Amniotic stem cell (primary cell): ENCODE measurements at regions not wholly inside any gene's neighbourhood (a gene's known extent, or its start where the extent isn't known, plus 50 kb on each side); places are given as distances from the start of the nearest gene placed in this dataset.
"Not testable (repeated sequence)": the region's sequence is repeated elsewhere in the genome, so short reads cannot be mapped to it uniquely, and the experiment has no call there.

Source experiments
- DNase-seq: peaks from one replicate; lab custom pipeline; 2025; lab: John Stamatoyannopoulos, UW

DNA sequence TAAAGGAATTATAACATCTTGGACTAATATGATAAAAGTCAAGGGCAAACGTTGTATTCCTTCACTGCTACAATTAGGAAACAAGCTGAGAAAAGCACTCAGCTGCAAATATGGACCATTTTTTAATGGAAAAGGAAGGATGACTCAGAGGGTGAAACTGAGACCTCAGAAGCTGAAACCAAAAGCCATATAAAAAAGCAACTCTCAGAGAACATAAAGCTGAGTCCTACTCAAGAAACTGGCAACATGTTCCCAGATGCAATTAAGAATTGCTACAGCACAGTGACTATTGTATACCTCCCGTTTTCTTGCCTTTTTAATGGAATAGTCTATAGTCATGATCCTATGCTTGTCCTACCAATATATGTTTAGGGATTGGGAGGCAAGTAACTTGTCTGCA, 1106.4 kb upstream of the INTU start:
- no peak for DNase-seq

DNA sequence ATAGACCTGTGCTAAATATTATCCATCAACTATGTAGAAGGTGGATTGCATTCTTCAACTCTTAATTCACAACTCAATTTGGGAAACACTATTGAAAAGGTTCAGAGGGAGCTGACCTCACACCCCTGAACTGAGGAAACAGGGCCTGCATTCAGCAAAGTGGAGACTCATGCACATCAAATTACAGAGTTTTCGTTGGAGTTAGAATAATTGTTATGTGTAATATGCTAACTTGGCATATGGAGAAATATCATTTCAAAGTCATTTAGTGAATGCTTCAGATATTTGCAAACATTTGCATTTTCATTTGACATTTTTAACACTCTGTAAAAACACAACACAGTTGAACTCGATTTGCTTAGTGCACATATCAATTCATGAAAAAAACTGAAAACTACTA, 1102.8 kb upstream of the INTU start:
- no peak for DNase-seq

DNA sequence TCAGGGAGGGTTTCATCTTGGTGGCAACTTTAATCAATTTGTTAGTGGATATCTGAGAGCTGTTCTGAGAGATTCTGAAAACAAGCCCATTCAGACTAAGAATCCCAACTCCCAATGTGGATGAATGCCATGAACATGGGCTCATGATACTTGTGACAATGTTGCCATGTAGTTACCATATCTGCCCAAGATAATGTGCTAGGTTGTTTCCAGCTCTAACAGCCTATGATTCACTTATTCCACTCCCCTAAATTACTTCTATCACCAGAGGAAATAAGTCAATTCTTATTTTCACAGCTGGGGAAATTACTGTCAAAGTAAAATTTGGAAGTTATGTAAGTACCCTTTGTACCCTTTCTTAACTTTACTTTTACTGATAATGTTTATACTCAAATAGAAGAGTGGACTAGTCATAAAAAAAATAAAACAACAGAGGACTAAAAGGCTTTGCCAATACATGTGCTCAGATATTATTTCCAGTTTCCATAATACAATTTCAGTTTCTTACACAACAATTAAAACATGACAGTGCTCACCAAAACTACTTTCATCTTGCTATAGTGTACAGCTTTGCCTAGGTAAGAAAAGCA, 1101.7 kb upstream of the INTU start:
- no peak for DNase-seq

DNA sequence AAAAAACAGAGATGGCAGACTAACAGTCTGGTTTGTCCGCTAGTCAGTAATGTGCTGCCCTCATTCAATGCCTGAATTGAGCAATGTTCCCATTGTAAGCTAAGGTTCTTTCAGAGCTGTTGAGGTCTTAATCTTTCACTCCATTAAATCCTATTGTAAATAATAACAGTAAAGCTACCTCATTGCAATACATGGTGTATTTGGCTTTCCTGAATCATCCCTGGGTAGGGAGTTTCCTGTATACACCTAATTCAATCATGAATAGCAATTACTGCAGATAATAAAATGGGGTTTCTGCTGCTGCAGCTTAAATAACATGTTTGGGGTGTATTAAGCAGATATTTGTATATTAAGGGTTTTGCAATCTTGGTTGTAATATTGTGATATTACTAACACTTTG, 1100.2 kb upstream of the INTU start:
- no peak for DNase-seq

DNA sequence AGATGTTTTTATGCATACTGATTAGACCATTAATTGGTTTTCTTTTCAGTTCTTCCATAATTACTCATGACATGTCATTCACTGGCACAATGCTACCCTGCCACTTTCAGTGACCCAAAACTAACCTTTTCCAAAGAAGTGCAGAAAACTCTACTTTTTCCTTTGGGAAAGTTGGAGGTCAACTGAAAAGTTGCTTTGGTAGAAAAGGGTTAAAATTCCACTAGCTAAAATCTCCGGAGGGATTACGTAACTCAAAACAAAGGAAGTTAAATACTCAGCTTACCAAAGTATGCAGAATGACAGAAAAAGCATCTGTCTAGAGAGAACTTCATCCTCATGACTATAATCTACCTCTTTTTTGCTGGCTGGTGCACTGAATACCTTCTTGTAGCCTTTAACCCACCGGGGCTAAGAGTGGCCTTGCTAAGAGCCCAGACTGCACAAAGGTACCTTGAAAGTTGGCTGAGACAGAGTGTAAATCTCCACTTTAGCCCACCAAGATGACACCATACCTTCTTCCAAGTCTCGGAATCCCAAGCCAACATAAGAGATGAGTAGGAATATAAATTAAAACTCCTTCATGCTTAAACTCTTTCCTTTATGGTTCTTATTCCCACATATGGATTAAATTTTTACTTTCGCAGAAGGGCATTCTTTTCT, 1099.5 kb upstream of the INTU start:
- no peak for DNase-seq

DNA sequence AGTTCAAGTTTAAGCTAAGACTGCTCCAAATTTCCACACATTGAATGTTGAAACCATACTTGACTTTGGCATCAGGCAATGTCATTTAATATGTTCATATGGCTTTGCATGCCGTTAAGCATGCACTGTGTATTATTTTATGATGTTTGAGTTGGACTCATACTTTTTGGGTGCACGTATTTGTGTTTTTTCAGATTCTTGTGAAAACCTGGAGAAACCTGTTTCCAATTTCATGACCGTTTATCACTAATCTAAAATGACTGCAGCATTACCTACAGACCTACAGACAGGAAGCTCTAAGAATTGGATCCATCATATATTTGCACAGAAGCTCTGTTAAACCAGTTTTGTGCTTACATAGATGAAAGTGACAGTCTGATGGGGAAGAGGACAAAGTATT, 1093.0 kb upstream of the INTU start:
- no peak for DNase-seq

DNA sequence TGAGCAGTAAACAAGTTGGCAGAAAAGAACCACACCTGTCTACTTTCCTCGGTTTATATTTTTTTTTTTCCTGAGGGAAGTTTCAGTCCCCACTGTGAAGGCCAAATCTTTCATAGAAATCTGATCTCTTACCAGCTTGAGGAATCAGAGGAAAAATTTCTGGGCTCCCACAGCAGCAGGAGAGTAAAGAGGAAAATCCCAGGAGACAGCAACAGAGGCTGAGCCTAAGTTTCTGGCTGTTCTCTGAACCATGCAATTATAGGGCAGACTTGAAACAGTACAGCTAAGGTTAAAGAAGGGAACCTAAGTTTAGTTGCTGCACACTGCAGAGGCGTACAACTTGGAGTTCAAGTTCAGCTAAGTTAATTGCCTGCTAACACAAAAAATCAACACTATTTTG, 1090.9 kb upstream of the INTU start:
- no peak for DNase-seq

DNA sequence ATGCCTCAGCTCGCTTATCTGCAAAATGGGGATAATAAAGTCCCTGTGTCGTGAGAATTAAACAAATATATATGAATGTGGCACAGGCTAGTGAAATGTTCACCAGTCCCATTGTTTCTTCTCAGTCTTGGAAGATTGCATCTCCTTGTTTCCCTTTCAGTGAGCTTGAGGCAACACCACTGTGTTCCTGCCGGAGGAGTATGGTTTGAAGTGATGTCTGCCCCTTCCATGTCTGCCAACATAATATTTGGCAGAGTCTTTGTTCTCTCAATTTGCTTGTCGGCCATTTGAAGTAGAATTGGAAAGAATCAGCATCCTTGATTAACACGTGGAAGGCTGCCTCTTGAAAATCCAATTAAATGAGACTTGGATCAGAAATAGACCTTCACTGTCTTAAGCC, 1088.5 kb upstream of the INTU start:
- DNase-seq, result no peak

DNA sequence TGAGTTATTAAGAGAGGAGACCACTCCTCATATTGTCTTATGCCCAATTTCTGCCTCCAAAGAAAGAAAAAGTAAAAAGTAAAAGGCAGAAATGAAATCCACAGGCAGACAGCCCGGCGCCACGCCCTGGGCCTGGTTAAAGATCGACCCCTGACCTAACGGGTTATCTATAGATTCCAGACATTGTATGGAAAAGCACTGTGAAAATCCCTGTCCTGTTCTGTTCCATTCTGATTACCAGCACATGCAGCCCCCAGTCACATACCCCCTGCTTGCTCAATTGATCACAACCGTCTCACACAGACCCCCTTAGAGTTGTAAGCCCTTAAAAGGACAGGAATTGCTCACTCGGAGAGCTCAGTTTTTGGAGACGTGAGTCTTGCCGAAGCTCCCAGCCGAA, 1086.6 kb upstream of the INTU start:
- not testable (repeated sequence) for DNase-seq

DNA sequence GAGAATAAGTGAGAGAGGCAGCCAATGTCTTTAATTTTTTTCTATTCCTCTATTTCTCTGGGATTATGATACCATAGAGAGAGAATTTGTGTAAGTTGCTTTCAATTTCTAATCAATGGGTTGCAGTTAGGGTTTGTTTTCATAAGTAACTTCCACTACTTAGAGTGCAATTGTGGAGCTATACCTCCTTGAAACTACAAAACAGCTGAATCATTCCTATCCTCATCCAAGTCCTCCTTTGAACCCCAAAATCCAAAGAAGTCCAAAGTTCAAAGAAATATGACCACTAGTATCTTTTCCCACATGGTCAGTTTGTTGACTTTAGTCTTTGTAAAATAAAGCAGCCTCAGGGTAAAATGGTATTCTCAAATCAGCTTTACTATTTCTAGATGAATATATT, 1085.4 kb upstream of the INTU start:
- DNase-seq, result no peak

DNA sequence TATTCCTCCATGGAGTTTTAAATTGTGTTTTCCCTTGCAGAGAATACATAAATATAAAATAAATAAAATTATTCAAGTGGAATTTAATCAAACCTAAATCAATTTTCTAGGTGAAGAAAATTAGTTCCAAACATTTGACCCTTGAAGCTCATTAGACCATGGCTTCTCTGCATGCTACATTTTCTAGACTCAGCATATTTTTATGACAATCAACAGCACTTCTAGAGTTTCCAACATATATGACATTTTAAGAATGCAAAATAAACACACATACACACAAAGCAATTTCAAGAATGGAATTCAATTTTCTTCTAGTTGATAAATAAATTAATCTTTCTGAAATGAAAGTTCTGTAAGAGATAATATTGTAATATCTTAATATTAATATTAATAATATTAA, 1083.9 kb upstream of the INTU start:
- DNase-seq, result no peak

DNA sequence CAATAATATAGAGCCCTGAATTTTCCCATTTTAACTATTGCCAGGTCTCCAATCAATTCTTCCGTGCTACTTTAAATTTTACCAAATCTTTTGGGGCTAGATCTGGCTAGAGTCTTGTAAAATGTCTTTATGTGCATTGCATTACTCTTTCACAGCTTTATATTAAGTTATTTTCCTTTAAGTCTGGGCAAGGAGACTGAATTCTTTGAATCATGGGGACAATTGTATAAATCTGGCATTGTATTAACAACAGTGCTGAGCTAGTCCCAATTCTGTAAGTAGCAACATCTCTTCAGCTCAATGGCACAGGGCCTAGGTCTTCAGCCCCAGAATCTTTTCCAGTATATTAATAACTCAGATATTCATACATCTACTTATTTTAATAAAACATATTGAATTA, 1080.4 kb upstream of the INTU start:
- no peak for DNase-seq

DNA sequence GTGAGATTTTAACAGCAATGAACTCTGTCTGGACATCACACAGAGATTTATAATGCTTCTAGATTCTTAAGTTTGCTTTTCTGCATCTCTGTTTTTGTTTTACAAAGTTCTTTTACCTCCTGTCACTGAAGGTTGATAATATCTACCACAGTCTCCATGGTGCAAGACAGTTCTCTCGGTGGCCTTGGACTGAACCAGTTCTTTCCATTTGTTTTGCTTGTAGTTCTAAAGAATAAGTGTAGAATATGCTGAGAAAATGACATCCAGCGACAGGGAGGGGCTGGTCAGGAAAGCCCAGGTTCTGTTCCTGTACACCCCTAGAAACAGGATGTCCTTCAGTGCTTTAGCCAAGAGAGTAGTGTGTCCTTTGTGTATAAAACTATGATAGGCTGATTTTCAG, 1079.5 kb upstream of the INTU start:
- DNase-seq, result no peak

DNA sequence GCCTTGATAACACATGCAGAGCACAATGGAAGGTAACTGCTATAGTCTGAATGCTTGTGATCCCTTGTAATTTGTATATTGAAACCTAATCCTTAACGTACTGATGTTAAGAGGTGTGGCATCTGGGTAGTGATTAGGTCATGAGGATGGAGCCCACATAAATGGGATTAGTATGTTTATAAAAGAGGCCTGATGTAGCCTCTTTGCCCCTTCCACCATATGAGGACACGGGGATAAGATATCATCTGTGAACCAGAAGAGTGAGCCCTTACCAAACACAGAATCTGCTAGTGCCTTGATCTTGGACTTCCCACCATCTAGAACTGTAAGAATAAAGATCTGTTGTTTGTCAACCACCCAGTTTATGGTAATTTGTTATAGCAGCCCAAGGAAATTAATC, 1074.2 kb upstream of the INTU start:
- DNase-seq, result no peak

DNA sequence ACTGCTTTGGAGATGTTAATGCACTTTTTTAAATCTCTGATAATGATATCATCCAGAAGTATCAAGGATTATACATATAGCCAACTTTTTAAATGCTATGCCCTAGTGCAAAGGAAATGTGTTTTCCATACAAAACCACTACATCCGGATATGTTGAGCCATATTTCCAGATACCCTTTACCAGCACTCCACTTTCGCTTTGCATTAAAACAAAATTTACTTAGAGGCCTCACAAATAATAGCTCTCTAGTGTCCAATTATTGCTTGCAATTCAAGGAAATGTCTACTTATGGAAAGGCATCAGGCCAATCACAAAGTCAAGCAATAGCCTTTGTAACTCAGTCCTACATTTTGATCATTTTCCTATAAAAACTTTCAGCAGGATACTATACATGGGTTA, 1072.8 kb upstream of the INTU start:
- DNase-seq, result no peak

DNA sequence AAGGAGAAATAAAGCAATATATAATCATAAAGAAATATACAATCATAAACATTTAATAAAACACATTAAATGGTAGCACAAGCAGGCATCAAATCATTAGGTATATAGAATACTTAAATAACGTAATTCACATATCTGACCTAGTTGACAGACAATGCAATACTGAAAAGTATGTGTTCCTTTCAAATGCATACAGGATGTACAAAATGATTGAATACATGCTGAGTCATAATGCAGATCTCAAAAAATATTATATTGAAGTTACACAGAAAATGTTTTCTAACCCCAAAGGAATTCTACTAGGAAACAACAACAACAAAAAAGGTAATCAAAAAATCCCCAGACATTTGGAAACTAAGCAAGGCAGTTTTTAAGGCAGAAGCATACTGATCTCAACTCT, 1072.0 kb upstream of the INTU start:
- no peak for DNase-seq

DNA sequence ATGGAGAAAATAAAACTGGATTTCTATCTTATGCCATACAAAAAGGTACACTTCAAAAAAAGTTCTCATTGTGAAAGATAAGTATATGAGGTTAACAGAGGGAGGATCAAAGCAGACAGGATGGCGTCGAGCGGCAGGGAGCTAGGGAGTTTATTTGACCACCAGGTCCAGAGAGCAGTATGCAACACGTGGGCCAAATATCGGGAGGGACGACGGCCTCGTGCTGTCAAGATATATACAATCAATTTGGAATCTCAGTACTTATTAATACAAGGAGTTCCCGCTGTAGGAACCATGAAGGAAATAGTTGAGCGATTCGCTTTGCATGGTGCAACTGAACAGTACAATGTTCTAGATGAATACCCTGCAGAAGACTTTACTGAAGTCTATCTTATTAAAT, 1069.4 kb upstream of the INTU start:
- no peak for DNase-seq

DNA sequence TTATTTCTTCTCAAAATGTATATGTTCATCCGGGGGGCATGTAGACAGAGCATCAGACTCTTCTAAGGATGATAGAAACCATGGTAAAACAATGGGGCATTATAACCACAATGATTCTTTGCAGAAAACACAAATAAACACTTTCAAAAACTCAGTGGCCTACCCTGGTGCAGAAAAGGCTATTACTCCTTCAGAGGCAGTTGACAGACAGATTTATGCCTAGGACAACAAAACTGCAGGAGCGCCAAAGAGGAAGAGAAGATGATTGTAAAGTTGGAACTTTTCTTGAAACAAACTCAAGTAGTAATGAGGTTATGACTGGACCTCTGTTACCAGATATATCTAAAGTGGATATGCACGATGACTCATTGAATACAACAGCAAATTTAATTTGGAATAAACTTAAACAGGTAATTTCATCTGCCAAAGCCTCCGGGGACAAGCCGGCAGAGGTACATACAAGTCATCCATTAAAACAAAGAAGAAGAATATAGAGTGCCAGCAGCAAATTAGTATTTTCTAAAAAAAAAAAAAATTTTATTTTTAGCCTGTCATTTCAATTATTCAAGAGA, 1068.4 kb upstream of the INTU start:
- DNase-seq, result no peak

DNA sequence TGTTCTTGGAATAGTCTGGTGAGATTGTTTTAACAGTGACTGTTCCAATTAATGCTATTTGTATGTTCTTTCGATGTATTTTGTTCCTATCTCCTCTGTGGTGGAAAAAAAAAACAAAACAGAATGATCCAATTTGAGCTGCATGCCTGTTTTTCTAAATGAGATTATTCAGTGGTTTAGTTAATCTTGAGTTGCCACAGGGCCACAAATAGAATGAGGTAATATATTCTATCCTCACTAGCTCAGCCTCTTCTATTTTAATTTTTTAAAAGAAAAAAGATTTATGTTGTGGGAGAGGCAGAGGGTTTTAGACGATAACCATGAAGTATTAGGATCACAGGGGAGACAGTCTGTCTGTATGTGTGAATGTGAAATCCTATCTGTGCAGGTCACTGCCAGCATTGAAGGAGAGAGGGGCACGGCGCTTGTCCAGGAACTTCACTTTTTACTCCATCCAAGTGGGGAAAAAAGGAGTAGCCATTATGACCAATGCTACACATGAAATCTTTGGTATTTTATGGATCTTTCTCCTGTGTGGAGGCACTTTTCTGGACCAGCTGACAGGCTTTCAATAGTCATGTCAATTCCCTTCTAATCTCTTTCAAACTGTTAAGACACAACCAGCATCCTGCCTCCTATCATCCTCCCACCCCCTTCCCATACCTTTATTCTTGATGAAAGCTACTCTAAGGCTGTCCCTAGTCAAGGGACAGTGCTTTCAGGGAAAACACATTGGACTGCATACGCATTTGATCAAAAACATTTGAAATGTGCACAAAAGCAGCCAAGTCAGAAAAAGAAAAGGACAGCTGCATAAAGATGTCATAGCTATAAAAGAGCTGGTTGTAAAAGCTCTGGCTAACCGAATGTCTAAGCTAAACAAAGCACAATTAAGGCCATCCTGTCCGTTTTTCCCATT, 1063.8 kb upstream of the INTU start:
- DNase-seq, result no peak

DNA sequence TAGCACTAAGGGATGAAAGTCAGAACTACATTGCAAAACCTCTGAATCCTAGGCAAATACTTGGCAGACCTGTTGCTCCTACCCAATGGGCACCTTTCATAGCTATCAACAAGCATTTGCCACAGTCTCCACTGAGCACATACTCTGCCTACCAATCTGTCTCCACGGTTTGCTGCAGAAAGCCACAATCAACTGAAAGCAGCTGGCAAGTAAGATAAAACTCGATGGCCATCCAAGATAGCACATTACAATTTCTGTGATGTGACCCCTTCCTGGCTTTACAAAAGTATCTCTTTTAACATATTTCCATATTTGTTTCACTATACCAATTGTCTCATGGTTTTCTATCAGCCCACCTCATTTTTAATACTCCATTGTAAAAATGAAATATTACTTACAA, 1060.5 kb upstream of the INTU start:
- DNase-seq, result no peak

DNA sequence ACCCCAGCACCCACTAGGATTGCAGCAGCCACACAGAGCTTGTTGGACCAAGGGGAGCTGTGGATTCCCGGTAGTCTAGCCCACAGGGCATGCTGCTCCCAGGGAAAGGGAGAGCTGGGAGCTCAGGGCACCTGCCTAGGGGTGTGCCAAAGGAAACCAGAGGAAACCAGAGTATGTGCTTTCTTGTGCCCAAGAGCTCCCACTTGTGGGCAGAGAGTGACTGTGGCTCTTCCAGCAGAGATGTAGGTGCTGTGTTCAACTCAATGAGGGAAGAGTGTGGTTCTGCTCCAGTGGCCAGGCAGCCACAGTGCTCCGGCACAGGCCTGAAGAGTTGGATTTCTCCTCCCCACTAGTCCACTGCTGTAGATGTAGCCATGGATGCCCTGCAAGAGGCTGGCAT, 1050.0 kb upstream of the INTU start:
- no peak for DNase-seq

DNA sequence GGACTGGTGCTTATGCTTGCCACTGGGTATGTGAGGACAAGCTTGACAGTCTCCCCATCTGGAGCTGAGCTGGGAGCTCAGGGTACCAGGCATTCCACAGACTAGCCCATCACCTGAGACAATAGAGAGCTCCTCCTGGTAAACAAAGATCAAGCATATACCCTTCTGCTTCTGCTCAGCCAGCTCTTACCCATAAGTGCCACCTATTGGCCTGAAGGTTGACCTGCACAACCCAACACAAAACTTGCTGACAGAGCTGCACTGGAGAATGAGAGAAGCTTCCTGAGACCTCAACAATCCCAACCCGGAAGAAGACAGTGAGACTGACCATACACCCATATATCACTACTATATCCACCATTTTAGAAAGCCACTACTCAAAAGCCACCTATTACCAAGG, 1049.2 kb upstream of the INTU start:
- no peak for DNase-seq

DNA sequence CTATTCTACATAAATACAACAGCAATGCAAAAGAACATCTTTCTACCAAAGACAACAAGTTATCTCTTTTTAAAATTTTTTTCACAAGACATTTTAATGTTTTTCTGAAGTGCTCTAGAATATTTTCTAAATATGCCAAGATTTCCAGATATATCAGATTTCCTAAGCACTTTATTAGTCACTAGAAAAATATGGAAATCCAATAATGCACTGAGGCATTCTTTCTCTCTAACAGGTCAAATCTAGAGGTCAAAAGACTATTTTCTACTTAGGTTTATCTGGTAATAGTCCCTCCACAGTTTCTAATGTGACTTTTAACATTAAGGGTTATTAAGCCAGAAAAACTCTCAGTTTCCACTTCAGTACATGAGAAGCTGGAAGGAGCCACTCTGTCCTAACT, 1041.2 kb upstream of the INTU start:
- no peak for DNase-seq
